HCT116 (cell line): ENCODE measurements at regions not wholly inside any gene's neighbourhood (a gene's known extent, or its start where the extent isn't known, plus 50 kb on each side); places are given as distances from the start of the nearest gene placed in this dataset.

Source experiments
- EZH2 ChIP-seq: fragments of 200-600 bp; sonication (generic); IDR thresholded peaks from 2 replicates; pipeline ENCODE4 v1.6.1; 2017; ENCODE audit warnings: antibody characterized with exemption, mixed run types
- POLR2A ChIP-seq: IDR thresholded peaks from 2 replicates; pipeline ENCODE4 v1.7.0; 2011; ENCODE audit warnings: borderline replicate concordance; ENCODE audit not compliant: insufficient read depth, insufficient read length; ENCODE audit errors: extremely low read depth
- YY1 ChIP-seq: IDR thresholded peaks from 2 replicates; pipeline ENCODE4 v1.6.1; 2011; ENCODE audit warnings: low read length, low read depth, moderate library complexity, mild to moderate bottlenecking; ENCODE audit not compliant: insufficient replicate concordance; ENCODE audit errors: extremely low read depth
- ZFX ChIP-seq: fragments of 450-650 bp; IDR thresholded peaks from 2 replicates; pipeline ENCODE4 v1.6.1; 2017
- TF ChIP-seq, protein P1 (sequence below), 3 experiments: fragments of 200-600 bp in 1 of 3; sonication (generic) in 1 of 3; IDR thresholded peaks in 2 of 3; conservative IDR thresholded peaks in 1 of 3; 2 replicates each; pipeline ENCODE4 v1.5.1; 2012 to 2017; ENCODE audit warnings: low read depth in 2 of 3, low read length in 2 of 3, antibody characterized with exemption in 1 of 3, borderline replicate concordance in 1 of 3, control low read depth in 1 of 3, mild to moderate bottlenecking in 1 of 3, mixed read lengths in 1 of 3, mixed run types in 1 of 3, moderate library complexity in 1 of 3; ENCODE audit not compliant: insufficient read depth in 1 of 3
- TF ChIP-seq, protein P2 (sequence below): IDR thresholded peaks from 2 replicates; pipeline ENCODE4 v1.6.1; 2012; ENCODE audit warnings: low read depth
- TF ChIP-seq, protein P3 (sequence below): IDR thresholded peaks from 2 replicates; pipeline ENCODE4 v1.6.1; 2011; ENCODE audit warnings: mild to moderate bottlenecking, low read length, moderate library complexity; ENCODE audit not compliant: insufficient replicate concordance; ENCODE audit errors: extremely low read depth

DNA sequence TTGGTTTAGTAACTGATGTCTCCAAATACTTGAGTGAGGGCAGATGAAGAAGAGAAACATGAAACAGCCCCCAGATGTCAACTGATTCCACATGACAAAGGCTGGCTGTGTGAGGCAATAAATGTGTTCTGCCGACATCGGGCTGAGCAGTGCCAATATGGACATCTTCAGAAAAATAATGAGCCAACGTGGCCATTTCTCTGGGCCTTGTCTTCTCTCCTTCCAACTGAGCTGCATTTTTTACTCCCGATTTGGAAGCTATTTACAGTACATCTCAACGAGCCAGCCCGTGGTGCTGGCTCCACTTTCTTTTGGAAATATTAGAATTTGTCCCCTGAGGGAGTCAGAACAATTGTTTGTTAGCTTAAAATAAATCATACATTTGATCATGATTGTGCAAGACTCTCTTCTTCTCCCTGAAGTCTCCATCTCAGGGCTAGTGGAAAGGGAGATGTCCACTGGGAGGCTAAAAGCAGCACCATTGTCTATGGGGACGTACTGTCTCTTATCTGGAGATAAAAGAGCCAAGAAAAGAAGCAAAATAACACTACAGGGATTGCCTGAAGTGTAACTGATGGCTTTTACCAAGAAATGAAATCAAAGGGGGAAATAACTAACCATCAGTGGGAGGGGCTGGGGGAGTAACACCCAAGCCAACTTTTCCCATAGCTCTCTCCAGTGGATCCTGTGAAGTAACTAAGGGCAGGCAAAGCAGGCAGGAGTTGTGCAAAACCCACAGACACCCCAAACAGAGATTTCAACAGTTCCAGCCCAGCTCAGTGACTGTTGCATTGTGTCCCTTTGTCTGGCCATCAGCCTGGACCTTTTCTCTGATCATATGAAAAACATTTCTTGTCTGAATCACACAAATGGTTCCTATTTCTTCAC lies 114.8 kb downstream of the RDH14 start:
- TF ChIP-seq, protein P1, sequence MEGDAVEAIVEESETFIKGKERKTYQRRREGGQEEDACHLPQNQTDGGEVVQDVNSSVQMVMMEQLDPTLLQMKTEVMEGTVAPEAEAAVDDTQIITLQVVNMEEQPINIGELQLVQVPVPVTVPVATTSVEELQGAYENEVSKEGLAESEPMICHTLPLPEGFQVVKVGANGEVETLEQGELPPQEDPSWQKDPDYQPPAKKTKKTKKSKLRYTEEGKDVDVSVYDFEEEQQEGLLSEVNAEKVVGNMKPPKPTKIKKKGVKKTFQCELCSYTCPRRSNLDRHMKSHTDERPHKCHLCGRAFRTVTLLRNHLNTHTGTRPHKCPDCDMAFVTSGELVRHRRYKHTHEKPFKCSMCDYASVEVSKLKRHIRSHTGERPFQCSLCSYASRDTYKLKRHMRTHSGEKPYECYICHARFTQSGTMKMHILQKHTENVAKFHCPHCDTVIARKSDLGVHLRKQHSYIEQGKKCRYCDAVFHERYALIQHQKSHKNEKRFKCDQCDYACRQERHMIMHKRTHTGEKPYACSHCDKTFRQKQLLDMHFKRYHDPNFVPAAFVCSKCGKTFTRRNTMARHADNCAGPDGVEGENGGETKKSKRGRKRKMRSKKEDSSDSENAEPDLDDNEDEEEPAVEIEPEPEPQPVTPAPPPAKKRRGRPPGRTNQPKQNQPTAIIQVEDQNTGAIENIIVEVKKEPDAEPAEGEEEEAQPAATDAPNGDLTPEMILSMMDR (IDR thresholded peaks at IDR 0.05 in 2 of 3, conservative IDR thresholded peaks at IDR 0.05 in 1 of 3; ENCODE audit: borderline replicate concordance in 1 of 3, insufficient read depth in 1 of 3, low read depth in 2 of 3, low read length in 2 of 3) = no peak
- no peak for TF ChIP-seq EZH2
- TF ChIP-seq YY1 = no peak
- TF ChIP-seq, protein P2, sequence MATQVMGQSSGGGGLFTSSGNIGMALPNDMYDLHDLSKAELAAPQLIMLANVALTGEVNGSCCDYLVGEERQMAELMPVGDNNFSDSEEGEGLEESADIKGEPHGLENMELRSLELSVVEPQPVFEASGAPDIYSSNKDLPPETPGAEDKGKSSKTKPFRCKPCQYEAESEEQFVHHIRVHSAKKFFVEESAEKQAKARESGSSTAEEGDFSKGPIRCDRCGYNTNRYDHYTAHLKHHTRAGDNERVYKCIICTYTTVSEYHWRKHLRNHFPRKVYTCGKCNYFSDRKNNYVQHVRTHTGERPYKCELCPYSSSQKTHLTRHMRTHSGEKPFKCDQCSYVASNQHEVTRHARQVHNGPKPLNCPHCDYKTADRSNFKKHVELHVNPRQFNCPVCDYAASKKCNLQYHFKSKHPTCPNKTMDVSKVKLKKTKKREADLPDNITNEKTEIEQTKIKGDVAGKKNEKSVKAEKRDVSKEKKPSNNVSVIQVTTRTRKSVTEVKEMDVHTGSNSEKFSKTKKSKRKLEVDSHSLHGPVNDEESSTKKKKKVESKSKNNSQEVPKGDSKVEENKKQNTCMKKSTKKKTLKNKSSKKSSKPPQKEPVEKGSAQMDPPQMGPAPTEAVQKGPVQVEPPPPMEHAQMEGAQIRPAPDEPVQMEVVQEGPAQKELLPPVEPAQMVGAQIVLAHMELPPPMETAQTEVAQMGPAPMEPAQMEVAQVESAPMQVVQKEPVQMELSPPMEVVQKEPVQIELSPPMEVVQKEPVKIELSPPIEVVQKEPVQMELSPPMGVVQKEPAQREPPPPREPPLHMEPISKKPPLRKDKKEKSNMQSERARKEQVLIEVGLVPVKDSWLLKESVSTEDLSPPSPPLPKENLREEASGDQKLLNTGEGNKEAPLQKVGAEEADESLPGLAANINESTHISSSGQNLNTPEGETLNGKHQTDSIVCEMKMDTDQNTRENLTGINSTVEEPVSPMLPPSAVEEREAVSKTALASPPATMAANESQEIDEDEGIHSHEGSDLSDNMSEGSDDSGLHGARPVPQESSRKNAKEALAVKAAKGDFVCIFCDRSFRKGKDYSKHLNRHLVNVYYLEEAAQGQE = no peak
- TF ChIP-seq POLR2A = no peak
- TF ChIP-seq, protein P3, sequence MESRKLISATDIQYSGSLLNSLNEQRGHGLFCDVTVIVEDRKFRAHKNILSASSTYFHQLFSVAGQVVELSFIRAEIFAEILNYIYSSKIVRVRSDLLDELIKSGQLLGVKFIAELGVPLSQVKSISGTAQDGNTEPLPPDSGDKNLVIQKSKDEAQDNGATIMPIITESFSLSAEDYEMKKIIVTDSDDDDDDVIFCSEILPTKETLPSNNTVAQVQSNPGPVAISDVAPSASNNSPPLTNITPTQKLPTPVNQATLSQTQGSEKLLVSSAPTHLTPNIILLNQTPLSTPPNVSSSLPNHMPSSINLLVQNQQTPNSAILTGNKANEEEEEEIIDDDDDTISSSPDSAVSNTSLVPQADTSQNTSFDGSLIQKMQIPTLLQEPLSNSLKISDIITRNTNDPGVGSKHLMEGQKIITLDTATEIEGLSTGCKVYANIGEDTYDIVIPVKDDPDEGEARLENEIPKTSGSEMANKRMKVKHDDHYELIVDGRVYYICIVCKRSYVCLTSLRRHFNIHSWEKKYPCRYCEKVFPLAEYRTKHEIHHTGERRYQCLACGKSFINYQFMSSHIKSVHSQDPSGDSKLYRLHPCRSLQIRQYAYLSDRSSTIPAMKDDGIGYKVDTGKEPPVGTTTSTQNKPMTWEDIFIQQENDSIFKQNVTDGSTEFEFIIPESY = no peak
- no peak for TF ChIP-seq ZFX
